SK-N-SH (cell line): ENCODE measurements at regions not wholly inside any gene's neighbourhood (a gene's known extent, or its start where the extent isn't known, plus 50 kb on each side); places are given as distances from the start of the nearest gene placed in this dataset.

Source experiments
- CTCF ChIA-PET: fragments of 300-600, 350-600 bp; formaldehyde crosslinking; extraction: SDS; loops from one replicate; lab custom pipeline; 2021; lab: Yijun Ruan, JAX
- POLR2A ChIA-PET: fragments of 350-600 bp; sonication (Branson Sonifier 250); formaldehyde crosslinking; extraction: SDS; loops from one replicate; lab custom pipeline; 2020; ENCODE audit warnings: antibody characterized with exemption, inconsistent platforms; lab: Yijun Ruan, JAX
- DNase-seq: peaks from one replicate; pipeline ENCODE4 v3.0.0; 2012
- H2AFZ ChIP-seq: fragments of 200-600 bp; sonication (generic); 2 replicates; pipeline ENCODE4 v1.8.1; 2016; ENCODE audit warnings: antibody characterized with exemption, mild to moderate bottlenecking, low read depth
- H3F3A ChIP-seq: fragments of 200-600 bp; sonication (generic); replicated peaks from 2 replicates; pipeline ENCODE3; 2016; ENCODE audit warnings: antibody characterized with exemption, mild to moderate bottlenecking; ENCODE audit not compliant: insufficient read depth
- H3K27ac ChIP-seq, 2 experiments: fragments of 200-500 bp in 1 of 2; fragments of 200-600 bp in 1 of 2; sonication (Bioruptor generic) in 1 of 2; sonication (generic), shearing (Covaris generic) in 1 of 2; 2 replicates each; pipeline versions ENCODE4 v1.5.1 to v1.6.1; 2014 to 2016; ENCODE audit warnings: low read depth in 2 of 2, inconsistent platforms in 1 of 2, low read length in 1 of 2, mild to moderate bottlenecking in 1 of 2, mixed read lengths in 1 of 2
- H3K27me3 ChIP-seq: fragments of 200-600 bp; sonication (generic), shearing (Covaris generic); 2 replicates; pipeline ENCODE4 v1.6.1; 2016; ENCODE audit warnings: mixed run types; ENCODE audit not compliant: insufficient read depth
- H3K36me3 ChIP-seq, 2 experiments: fragments of 200-500 bp in 1 of 2; fragments of 200-600 bp in 1 of 2; sonication (Bioruptor generic) in 1 of 2; sonication (generic) in 1 of 2; replicated peaks in 1 of 2; 2 replicates each; pipeline versions ENCODE3 to v1.5.1; 2014 to 2016; ENCODE audit warnings: low read length in 1 of 2, mild to moderate bottlenecking in 1 of 2; ENCODE audit not compliant: insufficient read depth in 2 of 2, control insufficient read depth in 1 of 2
- H3K4me1 ChIP-seq, 2 experiments: fragments of 200-500 bp in 1 of 2; fragments of 200-600 bp in 1 of 2; sonication (Bioruptor generic) in 1 of 2; sonication (generic), shearing (Covaris generic) in 1 of 2; 2 replicates each; pipeline versions ENCODE4 v1.5.1 to v1.6.1; 2014 to 2016; ENCODE audit warnings: low read depth in 1 of 2, low read length in 1 of 2, mixed run types in 1 of 2; ENCODE audit not compliant: insufficient read depth in 2 of 2, control insufficient read depth in 1 of 2
- H3K4me2 ChIP-seq: fragments of 200-600 bp; sonication (generic), shearing (Covaris generic); 2 replicates; pipeline ENCODE4 v1.6.1; 2017; ENCODE audit warnings: mixed run types
- H3K4me3 ChIP-seq, 2 experiments: fragments of 200-500 bp in 1 of 2; fragments of 200-600 bp in 1 of 2; sonication (Bioruptor generic) in 1 of 2; sonication (generic), shearing (Covaris generic) in 1 of 2; 2 replicates each; pipeline versions ENCODE4 v1.5.1 to v1.8.1; 2014 to 2016; ENCODE audit warnings: low read depth in 2 of 2, inconsistent platforms in 1 of 2, low read length in 1 of 2, mild to moderate bottlenecking in 1 of 2, mixed read lengths in 1 of 2, moderate library complexity in 1 of 2
- H3K79me2 ChIP-seq: fragments of 200-600 bp; sonication (generic); 2 replicates; pipeline ENCODE4 v1.8.1; 2017; ENCODE audit warnings: mild to moderate bottlenecking; ENCODE audit not compliant: insufficient read depth
- H3K9ac ChIP-seq: fragments of 200-600 bp; sonication (generic); 2 replicates; pipeline ENCODE4 v1.6.1; 2017; ENCODE audit warnings: mixed run types
- H3K9me2 ChIP-seq: fragments of 200-600 bp; sonication (generic); 2 replicates; pipeline ENCODE4 v1.6.1; 2017; ENCODE audit warnings: mixed run types
- H3K9me3 ChIP-seq: fragments of 200-600 bp; sonication (generic); 2 replicates; pipeline ENCODE4 v1.6.1; 2017; ENCODE audit warnings: mixed run types, mild to moderate bottlenecking, moderate library complexity
- H4K20me1 ChIP-seq: fragments of 200-600 bp; sonication (generic); 2 replicates; pipeline ENCODE4 v1.6.1; 2017; ENCODE audit warnings: mild to moderate bottlenecking, mixed run types; ENCODE audit not compliant: insufficient read depth
- EP300 ChIP-seq, 2 experiments: IDR thresholded peaks; 2 replicates each; pipeline versions ENCODE4 v1.4.0 to v1.6.1; 2012; ENCODE audit warnings: borderline replicate concordance in 1 of 2, low read depth in 1 of 2, low read length in 1 of 2
- EZH2phosphoT487 ChIP-seq: fragments of 200-600 bp; sonication (generic); IDR thresholded peaks from 2 replicates; pipeline ENCODE4 v1.6.1; 2017; ENCODE audit warnings: low read depth, mixed run types, mild to moderate bottlenecking, antibody characterized with exemption, moderate library complexity, borderline replicate concordance
- GATA2 ChIP-seq: sonication (generic); formaldehyde crosslinking; IDR thresholded peaks from 2 replicates; pipeline ENCODE4 v1.5.0; 2020; ENCODE audit warnings: mild to moderate bottlenecking, missing genetic modification reagents
- JUND ChIP-seq: IDR thresholded peaks from 2 replicates; pipeline ENCODE4 v1.4.0; 2012
- MEF2A ChIP-seq: IDR thresholded peaks from 2 replicates; pipeline ENCODE4 v1.4.0; 2012; ENCODE audit warnings: low read depth, borderline replicate concordance
- NFIC ChIP-seq: IDR thresholded peaks from 2 replicates; pipeline ENCODE4 v1.4.0; 2012; ENCODE audit warnings: borderline replicate concordance
- POLR2AphosphoS5 ChIP-seq: IDR thresholded peaks from 2 replicates; pipeline ENCODE4 v1.6.1; 2012; ENCODE audit warnings: low read depth, low read length
- RCOR1 ChIP-seq: fragments of 150-350 bp; IDR thresholded peaks from 2 replicates; pipeline ENCODE4 v1.6.1; 2017; ENCODE audit warnings: antibody characterized with exemption, low read length
- REST ChIP-seq: IDR thresholded peaks from 2 replicates; pipeline ENCODE4 v1.6.1; 2012; ENCODE audit warnings: mild to moderate bottlenecking, low read depth, low read length, moderate library complexity
- SIN3A ChIP-seq: IDR thresholded peaks from 2 replicates; pipeline ENCODE4 v1.6.1; 2012; ENCODE audit warnings: low read depth, mild to moderate bottlenecking, low read length, moderate library complexity, borderline replicate concordance
- SMC3 ChIP-seq: IDR thresholded peaks from 2 replicates; pipeline ENCODE4 v1.6.1; 2012; ENCODE audit warnings: low read depth, low read length, improper control_type of control experiment
- TEAD4 ChIP-seq: IDR thresholded peaks from 2 replicates; pipeline ENCODE4 v1.4.0; 2012; ENCODE audit warnings: mild to moderate bottlenecking, borderline replicate concordance; ENCODE audit not compliant: insufficient read depth
- USF1 ChIP-seq: IDR thresholded peaks from 2 replicates; pipeline ENCODE4 v1.4.0; 2012; ENCODE audit warnings: low read depth, borderline replicate concordance
- USF2 ChIP-seq: fragments of 150-350 bp; IDR thresholded peaks from 2 replicates; pipeline ENCODE4 v1.6.1; 2017; ENCODE audit warnings: antibody characterized with exemption, low read length, low read depth, borderline replicate concordance
- WGBS: methylation state at CpG from one replicate; pipeline ENCODE4 v1.1.6; 2017; ENCODE audit warnings: low lambda C conversion rate; 5-methylcytosine and 5-hydroxymethylcytosine counted together

- 64% methylated on average over 10 of the region's 10 CpGs for WGBS
- Histone ChIP-seq H3K27ac (no peak overlapping the region), H3K36me3 (no peaks in the 10 kb centered on the region), H3K79me2 (no peaks in the 10 kb centered on the region), H3F3A (peaks cover 3% of the 10 kb centered on the region), H3K9me3 (no peaks in the 10 kb centered on the region), H3K9me2 (no peaks in the 10 kb centered on the region), H3K27me3 (no peaks in the 10 kb centered on the region), H3K9ac (no peak overlapping the region), H2AFZ (no peak overlapping the region), H4K20me1 (no peaks in the 10 kb centered on the region), H3K4me2 (no peak overlapping the region), H3K4me1 (peaks cover 8 to 9% of the 10 kb centered on the region in 2 experiments; a peak in 2 of 4 replicates), H3K4me3 (no peak overlapping the region)
- POLR2A ChIA-PET: no interaction called here
- TF ChIP-seq NFIC (peak; percentile 57), GATA2 (CRISPR knock-in tag) (peak; percentile 85), REST (no peak), JUND (no peak), EP300 (IDR thresholded peaks at IDR 0.05; ENCODE audit: borderline replicate concordance in 1 of 2, low read depth in 1 of 2, low read length in 1 of 2) (no peak), EZH2phosphoT487 (no peak), USF2 (no peak), MEF2A (no peak), POLR2AphosphoS5 (no peak), SMC3 (no peak), SIN3A (no peak), TEAD4 (no peak), RCOR1 (no peak), USF1 (no peak)
- no peak for DNase-seq
- CTCF ChIA-PET: interaction anchor here (0.7 to 2.0 kb wide), 4 partner anchors 8 to 65 kb away, joined by 3 to 4 read pairs (median 4); no protein-coding TSS in a partner anchor
Measured at GRCh38 chr9:95382433-95382832, 64.9 kb upstream of the FANCC start.
